ENCODE measurements at regions not wholly inside any gene's neighbourhood (a gene's known extent, or its start where the extent isn't known, plus 50 kb on each side); places are given as distances from the start of the nearest gene placed in this dataset.

GRCh38 chr1:177650947-177651346 is 318.9 kb downstream of the SEC16B start:
- no peaks in the 10 kb centered on the region for H3K36me3 ChIP-seq
- H3K27ac ChIP-seq: no peak overlapping the region
- intact Hi-C loops (cut with DNase I; ENCODE audit: low total_unique reads): no loop called here
- H3K27me3 ChIP-seq: no peaks in the 10 kb centered on the region
- no peaks in the 10 kb centered on the region for H3K4me1 ChIP-seq
- TF ChIP-seq CTCF (IDR thresholded peaks at IDR 0.05): no peak
- TF ChIP-seq POLR2A (IDR thresholded peaks at IDR 0.05): no peak
- DNase-seq: no peak
- no peaks in the 10 kb centered on the region for H3K9me3 ChIP-seq
- no peak overlapping the region for H3K4me3 ChIP-seq

GRCh38 chr1:177648731-177649265 is 321.1 kb downstream of the SEC16B start:
- Histone ChIP-seq H3K27me3 (no peaks in the 10 kb centered on the region), H3K4me1 (no peaks in the 10 kb centered on the region), H3K9me3 (no peaks in the 10 kb centered on the region), H3K36me3 (no peaks in the 10 kb centered on the region), H3K4me3 (no peak overlapping the region), H3K27ac (no peak overlapping the region)
- DNase-seq: no peak
- intact Hi-C loops (cut with DNase I; ENCODE audit: low total_unique reads): no loop called here
- TF ChIP-seq POLR2A (IDR thresholded peaks at IDR 0.05): no peak
- TF ChIP-seq CTCF (IDR thresholded peaks at IDR 0.05): no peak

- Histone ChIP-seq H3K4me1 (no peaks in the 10 kb centered on the region), H3K36me3 (no peaks in the 10 kb centered on the region), H3K9me3 (no peaks in the 10 kb centered on the region), H3K4me3 (no peak overlapping the region), H3K27ac (no peak overlapping the region), H3K27me3 (no peaks in the 10 kb centered on the region)
- DNase-seq: no peak
- TF ChIP-seq POLR2A (IDR thresholded peaks at IDR 0.05): no peak
- TF ChIP-seq CTCF (IDR thresholded peaks at IDR 0.05): no peak
- intact Hi-C loops (cut with DNase I; ENCODE audit: low total_unique reads): no loop called here
These were observed 321.7 kb downstream of the SEC16B start for GRCh38 chr1:177648138-177648537.

- no peak for DNase-seq
- TF ChIP-seq POLR2A (IDR thresholded peaks at IDR 0.05): no peak
- no peak for TF ChIP-seq CTCF (IDR thresholded peaks at IDR 0.05)
- no peaks in the 10 kb centered on the region for H3K9me3 ChIP-seq
- intact Hi-C loops (cut with DNase I; ENCODE audit: low total_unique reads): no loop called here
- H3K4me1 ChIP-seq: no peaks in the 10 kb centered on the region
- H3K36me3 ChIP-seq: no peaks in the 10 kb centered on the region
- no peak overlapping the region for H3K4me3 ChIP-seq
- no peaks in the 10 kb centered on the region for H3K27me3 ChIP-seq
- H3K27ac ChIP-seq: no peak overlapping the region
These were observed 322.8 kb downstream of the SEC16B start for GRCh38 chr1:177646757-177647730.

GRCh38 chr1:177645491-177646190 is 324.2 kb downstream of the SEC16B start:
- Histone ChIP-seq H3K9me3 (no peaks in the 10 kb centered on the region), H3K4me1 (no peaks in the 10 kb centered on the region), H3K36me3 (no peaks in the 10 kb centered on the region), H3K4me3 (no peak overlapping the region), H3K27ac (no peak overlapping the region), H3K27me3 (no peaks in the 10 kb centered on the region)
- DNase-seq: no peak
- no peak for TF ChIP-seq CTCF (IDR thresholded peaks at IDR 0.05)
- no peak for TF ChIP-seq POLR2A (IDR thresholded peaks at IDR 0.05)
- intact Hi-C loops (cut with DNase I; ENCODE audit: low total_unique reads): no loop called here

Data from uterus (tissue), 3 donors.